ENCODE measurements at regions not wholly inside any gene's neighbourhood (a gene's known extent, or its start where the extent isn't known, plus 50 kb on each side); places are given as distances from the start of the nearest gene placed in this dataset.
"Not testable (repeated sequence)": the region's sequence is repeated elsewhere in the genome, so short reads cannot be mapped to it uniquely, and the experiment has no call there.

DNA sequence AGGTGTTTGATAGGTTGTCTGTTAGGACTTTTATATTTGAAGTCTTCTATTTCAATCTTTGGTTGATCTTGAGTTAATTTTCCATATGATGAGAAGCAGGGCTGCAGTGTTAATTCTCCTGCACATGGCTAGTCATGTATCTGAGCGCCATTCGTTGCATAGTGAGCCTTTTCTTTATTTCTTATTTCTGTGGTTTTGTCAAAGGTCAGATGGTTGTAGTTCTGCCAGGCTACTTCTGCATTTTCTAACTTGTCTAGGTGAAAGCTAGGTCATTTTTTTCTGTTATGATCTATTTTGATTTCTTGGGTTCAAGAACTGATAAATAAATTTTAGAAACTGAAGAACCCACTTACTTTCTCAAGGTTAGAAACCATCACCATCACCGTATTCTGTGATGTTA, 56.7 kb downstream of the CCDC74A start:
- Histone ChIP-seq H3K4me1 (ENCODE audit: control insufficient read depth, insufficient read depth, low read length) (peaks cover 8% of the 10 kb centered on the region), H3K4me3 (ENCODE audit: low read depth, low read length) (no peak overlapping the region)

DNA sequence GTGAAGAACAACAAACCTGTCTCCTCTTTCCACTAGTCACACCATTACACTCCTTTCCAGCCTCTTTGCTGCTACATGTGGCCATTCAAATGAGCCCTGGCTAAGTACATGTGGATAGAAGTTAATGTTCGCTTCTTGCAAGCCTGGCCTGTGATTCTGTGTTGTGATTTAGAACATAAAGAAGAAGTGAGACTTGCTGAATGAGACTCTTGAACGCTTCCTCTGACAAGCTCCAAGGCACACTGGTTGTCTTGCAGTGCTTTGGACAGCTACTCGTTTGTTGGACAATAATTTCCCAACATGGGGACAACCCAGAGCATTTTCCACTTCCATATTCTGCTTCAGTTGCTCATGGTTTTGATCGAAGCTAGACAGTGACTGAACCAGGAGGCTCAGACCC, 57.3 kb downstream of the CCDC74A start:
- Histone ChIP-seq H3K4me3 (ENCODE audit: low read depth, low read length) (no peak overlapping the region), H3K27me3 (ENCODE audit: control insufficient read depth, insufficient read depth, low read length) (no peaks in the 10 kb centered on the region), H3K9ac (ENCODE audit: low read depth, low read length) (no peak overlapping the region), H3K27ac (ENCODE audit: low read depth, low read length) (no peak overlapping the region), H3K4me1 (ENCODE audit: control insufficient read depth, insufficient read depth, low read length) (peaks cover 8% of the 10 kb centered on the region), H3K9me3 (ENCODE audit: control insufficient read depth, insufficient read depth, low read length) (no peaks in the 10 kb centered on the region), H3K36me3 (ENCODE audit: control insufficient read depth, insufficient read depth, low read length) (no peaks in the 10 kb centered on the region)

More for the DNA sequence above, 56.7 kb downstream of the CCDC74A start:
- no peaks in the 10 kb centered on the region for H3K9me3 ChIP-seq (ENCODE audit: control insufficient read depth, insufficient read depth, low read length)
- H3K27ac ChIP-seq (ENCODE audit: low read depth, low read length): no peak overlapping the region
- H3K27me3 ChIP-seq (ENCODE audit: control insufficient read depth, insufficient read depth, low read length): no peaks in the 10 kb centered on the region
- H3K9ac ChIP-seq (ENCODE audit: low read depth, low read length): no peak overlapping the region
- no peaks in the 10 kb centered on the region for H3K36me3 ChIP-seq (ENCODE audit: control insufficient read depth, insufficient read depth, low read length)

DNA sequence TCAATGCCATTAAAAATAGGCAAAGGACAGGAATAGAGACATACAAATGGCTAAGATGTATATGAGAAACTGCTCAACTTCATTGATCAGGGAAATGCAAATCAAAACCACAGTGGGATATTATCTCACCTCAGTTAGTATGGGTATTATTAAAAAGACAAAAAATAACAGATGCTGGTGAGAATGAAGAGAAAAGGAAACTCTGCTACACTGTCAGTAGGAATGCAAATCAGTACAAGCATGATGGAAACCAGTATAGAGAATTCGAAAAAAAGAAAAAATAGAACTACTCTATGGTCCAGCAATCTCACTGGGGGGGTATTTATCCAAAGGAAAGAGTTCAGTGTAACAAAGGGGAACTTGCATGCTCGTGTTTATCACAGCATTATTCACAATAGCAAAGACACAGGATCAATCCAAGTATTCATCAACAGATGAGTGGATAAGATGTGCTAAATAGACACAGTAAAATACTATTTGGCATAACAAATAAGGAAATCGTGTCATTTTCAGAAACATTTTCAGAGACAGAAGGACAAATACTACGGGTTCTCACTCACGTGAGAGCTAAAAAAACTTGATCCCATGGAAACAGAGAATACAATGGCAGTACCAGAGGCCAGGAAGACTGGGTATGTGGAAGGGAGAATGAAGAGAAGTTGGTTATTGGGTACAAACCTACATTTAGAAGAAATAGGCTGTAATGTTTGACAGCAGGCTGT, 60.6 kb downstream of the CCDC74A start:
- Histone ChIP-seq H3K9ac (ENCODE audit: low read depth, low read length) (no peak overlapping the region), H3K4me3 (ENCODE audit: low read depth, low read length) (no peak overlapping the region), H3K36me3 (ENCODE audit: control insufficient read depth, insufficient read depth, low read length) (no peaks in the 10 kb centered on the region), H3K9me3 (ENCODE audit: control insufficient read depth, insufficient read depth, low read length) (no peaks in the 10 kb centered on the region), H3K27ac (ENCODE audit: low read depth, low read length) (no peak overlapping the region), H3K27me3 (ENCODE audit: control insufficient read depth, insufficient read depth, low read length) (no peaks in the 10 kb centered on the region), H3K4me1 (ENCODE audit: control insufficient read depth, insufficient read depth, low read length) (no peaks in the 10 kb centered on the region)

DNA sequence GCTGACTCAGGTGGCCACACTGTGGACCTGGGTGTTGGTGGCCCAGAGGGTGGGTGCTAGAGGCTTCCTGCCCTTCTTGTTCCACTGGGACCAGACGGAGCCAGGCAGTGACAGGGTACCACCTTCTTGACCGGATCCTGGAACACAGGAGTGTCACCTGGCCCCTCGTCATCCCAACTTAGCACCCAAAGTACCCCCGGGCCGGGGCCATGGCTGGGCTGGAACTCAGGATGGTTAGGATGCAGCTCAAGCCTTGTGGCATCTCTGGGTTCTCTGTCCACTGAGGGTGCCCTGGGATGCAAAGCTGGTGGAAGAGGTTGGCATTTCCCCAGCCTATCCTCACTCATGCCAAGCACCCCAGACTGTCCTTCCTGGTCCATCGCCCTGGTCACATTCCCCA, 61.4 kb downstream of the CCDC74A start:
- not testable (repeated sequence) for H3K4me3 ChIP-seq (ENCODE audit: low read depth, low read length); H3K27me3 ChIP-seq (ENCODE audit: control insufficient read depth, insufficient read depth, low read length); H3K9ac ChIP-seq (ENCODE audit: low read depth, low read length); H3K9me3 ChIP-seq (ENCODE audit: control insufficient read depth, insufficient read depth, low read length); H3K4me1 ChIP-seq (ENCODE audit: control insufficient read depth, insufficient read depth, low read length); H3K36me3 ChIP-seq (ENCODE audit: control insufficient read depth, insufficient read depth, low read length); H3K27ac ChIP-seq (ENCODE audit: low read depth, low read length)

DNA sequence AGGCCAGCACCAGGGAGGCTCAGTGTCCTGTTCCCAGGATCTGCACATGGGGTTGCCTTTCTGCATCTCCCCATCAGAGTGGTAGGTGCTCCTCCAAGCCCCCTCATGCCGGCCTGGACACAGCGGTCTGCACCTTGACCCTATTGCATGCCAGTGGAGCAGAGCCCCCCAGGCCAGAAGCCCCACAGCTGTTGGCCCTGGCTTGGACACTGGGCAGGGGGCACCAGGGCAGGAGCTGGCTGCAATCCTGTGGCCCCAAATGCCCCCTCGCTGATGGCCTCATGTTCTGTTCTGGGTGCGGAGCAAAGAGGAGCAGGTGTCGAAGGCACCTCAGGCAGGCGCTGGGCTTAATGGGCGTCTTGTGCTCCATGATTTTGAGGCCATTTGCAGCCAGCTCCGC, 62.7 kb downstream of the CCDC74A start:
- no peaks in the 10 kb centered on the region for H3K36me3 ChIP-seq (ENCODE audit: control insufficient read depth, insufficient read depth, low read length)
- H3K9ac ChIP-seq (ENCODE audit: low read depth, low read length): no peak overlapping the region
- H3K4me3 ChIP-seq (ENCODE audit: low read depth, low read length): no peak overlapping the region
- no peaks in the 10 kb centered on the region for H3K27me3 ChIP-seq (ENCODE audit: control insufficient read depth, insufficient read depth, low read length)
- H3K4me1 ChIP-seq (ENCODE audit: control insufficient read depth, insufficient read depth, low read length): no peaks in the 10 kb centered on the region
- no peak overlapping the region for H3K27ac ChIP-seq (ENCODE audit: low read depth, low read length)
- no peaks in the 10 kb centered on the region for H3K9me3 ChIP-seq (ENCODE audit: control insufficient read depth, insufficient read depth, low read length)

DNA sequence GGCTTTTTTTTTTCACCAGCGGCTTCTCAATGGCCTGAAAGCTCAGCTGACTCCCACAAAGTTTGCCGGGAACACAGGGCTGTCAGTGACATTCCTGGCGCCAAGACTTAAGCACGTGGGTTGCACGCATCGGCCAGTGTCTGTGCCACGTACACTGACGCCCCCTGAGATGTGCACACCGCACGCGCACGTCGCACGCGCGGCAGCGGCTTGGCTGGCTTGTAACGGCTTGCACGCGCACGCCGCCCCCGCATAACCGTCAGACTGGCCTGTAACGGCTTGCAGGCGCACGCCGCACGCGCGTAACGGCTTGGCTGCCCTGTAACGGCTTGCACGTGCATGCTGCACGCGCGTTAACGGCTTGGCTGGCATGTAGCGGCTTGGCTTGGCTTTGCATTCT, 63.2 kb downstream of the CCDC74A start:
- Histone ChIP-seq H3K9me3 (ENCODE audit: control insufficient read depth, insufficient read depth, low read length) (no peaks in the 10 kb centered on the region), H3K9ac (ENCODE audit: low read depth, low read length) (no peak overlapping the region), H3K36me3 (ENCODE audit: control insufficient read depth, insufficient read depth, low read length) (no peaks in the 10 kb centered on the region), H3K27ac (ENCODE audit: low read depth, low read length) (no peak overlapping the region), H3K4me3 (ENCODE audit: low read depth, low read length) (no peak overlapping the region), H3K27me3 (ENCODE audit: control insufficient read depth, insufficient read depth, low read length) (no peaks in the 10 kb centered on the region), H3K4me1 (ENCODE audit: control insufficient read depth, insufficient read depth, low read length) (no peaks in the 10 kb centered on the region)

DNA sequence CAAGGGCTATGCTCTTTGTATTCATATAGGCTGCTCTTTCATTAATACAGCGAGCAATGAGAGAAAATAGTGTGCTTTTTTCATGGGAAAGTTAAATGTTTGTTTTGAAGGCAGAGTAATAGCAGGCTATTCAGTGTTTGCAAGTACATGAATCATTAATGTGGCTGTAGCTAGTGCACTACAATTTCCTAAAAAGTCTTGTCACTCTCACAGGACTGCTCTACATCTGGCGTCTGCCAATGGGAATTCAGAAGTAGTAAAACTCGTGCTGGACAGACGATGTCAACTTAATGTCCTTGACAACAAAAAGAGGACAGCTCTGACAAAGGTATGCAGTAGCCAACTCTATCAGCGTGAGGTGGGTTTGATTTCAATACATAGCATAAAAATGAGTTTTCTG, 68.9 kb downstream of the CCDC74A start:
- H3K27ac ChIP-seq (ENCODE audit: low read depth, low read length); H3K36me3 ChIP-seq (ENCODE audit: control insufficient read depth, insufficient read depth, low read length); H3K27me3 ChIP-seq (ENCODE audit: control insufficient read depth, insufficient read depth, low read length); H3K4me1 ChIP-seq (ENCODE audit: control insufficient read depth, insufficient read depth, low read length); H3K4me3 ChIP-seq (ENCODE audit: low read depth, low read length); H3K9ac ChIP-seq (ENCODE audit: low read depth, low read length); H3K9me3 ChIP-seq (ENCODE audit: control insufficient read depth, insufficient read depth, low read length): not testable (repeated sequence)

DNA sequence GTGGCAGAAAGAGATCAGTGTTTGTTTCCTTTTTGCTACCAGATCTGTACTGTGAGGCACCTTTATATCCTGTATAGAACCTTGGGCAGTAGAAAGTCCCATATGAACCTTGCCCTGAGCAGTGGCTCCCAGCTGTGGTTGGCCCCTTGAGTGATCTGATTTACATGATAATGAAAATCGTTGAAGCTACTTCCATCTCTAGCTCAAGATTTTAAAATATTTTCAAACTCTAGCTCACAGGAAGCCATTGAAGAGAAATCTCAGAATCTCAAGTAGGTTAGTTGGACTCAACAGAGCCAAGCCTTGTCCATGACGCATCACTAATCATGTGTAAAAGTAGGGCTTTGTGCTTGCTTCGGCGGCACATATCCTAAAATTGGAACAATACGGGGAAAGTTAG, 74.8 kb downstream of the CCDC74A start:
- H3K27me3 ChIP-seq (ENCODE audit: control insufficient read depth, insufficient read depth, low read length); H3K27ac ChIP-seq (ENCODE audit: low read depth, low read length); H3K9ac ChIP-seq (ENCODE audit: low read depth, low read length); H3K4me3 ChIP-seq (ENCODE audit: low read depth, low read length); H3K9me3 ChIP-seq (ENCODE audit: control insufficient read depth, insufficient read depth, low read length); H3K4me1 ChIP-seq (ENCODE audit: control insufficient read depth, insufficient read depth, low read length); H3K36me3 ChIP-seq (ENCODE audit: control insufficient read depth, insufficient read depth, low read length): not testable (repeated sequence)

DNA sequence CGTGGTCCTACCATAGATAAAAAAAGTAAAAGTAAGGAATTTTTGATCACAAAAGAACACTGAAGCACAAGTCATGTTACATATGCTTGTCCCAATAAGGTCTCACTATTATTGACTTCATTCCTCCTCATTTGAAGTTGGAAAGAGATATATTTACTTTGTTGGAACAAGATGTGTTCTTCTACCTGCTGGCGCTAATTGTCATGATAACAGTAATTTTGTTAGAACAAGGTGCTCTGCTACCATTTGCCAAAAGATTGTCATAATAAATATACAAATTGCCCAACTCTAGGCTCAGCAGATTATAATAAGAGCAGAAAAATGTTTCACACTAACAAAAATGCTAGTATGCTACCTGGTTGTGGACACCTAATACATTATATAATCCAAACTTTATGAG, 77.0 kb downstream of the CCDC74A start:
- H3K27me3 ChIP-seq (ENCODE audit: control insufficient read depth, insufficient read depth, low read length); H3K36me3 ChIP-seq (ENCODE audit: control insufficient read depth, insufficient read depth, low read length); H3K9me3 ChIP-seq (ENCODE audit: control insufficient read depth, insufficient read depth, low read length); H3K4me1 ChIP-seq (ENCODE audit: control insufficient read depth, insufficient read depth, low read length); H3K9ac ChIP-seq (ENCODE audit: low read depth, low read length); H3K27ac ChIP-seq (ENCODE audit: low read depth, low read length); H3K4me3 ChIP-seq (ENCODE audit: low read depth, low read length): not testable (repeated sequence)

DNA sequence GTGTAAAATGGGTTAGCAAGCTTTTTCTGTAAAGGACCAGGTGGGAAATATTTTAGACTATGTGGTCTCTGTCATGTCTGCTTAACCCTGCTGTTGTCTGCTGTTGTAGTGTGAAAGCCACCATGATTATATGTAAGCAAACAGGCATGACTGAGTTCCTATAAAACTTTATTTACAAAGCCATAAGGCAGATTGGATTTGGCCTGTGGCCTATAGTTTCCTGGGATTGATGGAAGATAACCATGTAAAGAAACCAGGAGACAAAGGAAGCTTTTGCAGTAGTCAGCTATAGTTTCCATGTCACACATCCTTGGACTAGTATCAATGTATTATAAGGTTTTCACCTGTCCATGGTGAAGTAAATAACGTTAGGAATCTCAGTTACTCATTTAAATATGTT, 78.7 kb downstream of the CCDC74A start:
- H3K4me3 ChIP-seq (ENCODE audit: low read depth, low read length); H3K4me1 ChIP-seq (ENCODE audit: control insufficient read depth, insufficient read depth, low read length); H3K9me3 ChIP-seq (ENCODE audit: control insufficient read depth, insufficient read depth, low read length); H3K27ac ChIP-seq (ENCODE audit: low read depth, low read length); H3K36me3 ChIP-seq (ENCODE audit: control insufficient read depth, insufficient read depth, low read length); H3K9ac ChIP-seq (ENCODE audit: low read depth, low read length); H3K27me3 ChIP-seq (ENCODE audit: control insufficient read depth, insufficient read depth, low read length): not testable (repeated sequence)

DNA sequence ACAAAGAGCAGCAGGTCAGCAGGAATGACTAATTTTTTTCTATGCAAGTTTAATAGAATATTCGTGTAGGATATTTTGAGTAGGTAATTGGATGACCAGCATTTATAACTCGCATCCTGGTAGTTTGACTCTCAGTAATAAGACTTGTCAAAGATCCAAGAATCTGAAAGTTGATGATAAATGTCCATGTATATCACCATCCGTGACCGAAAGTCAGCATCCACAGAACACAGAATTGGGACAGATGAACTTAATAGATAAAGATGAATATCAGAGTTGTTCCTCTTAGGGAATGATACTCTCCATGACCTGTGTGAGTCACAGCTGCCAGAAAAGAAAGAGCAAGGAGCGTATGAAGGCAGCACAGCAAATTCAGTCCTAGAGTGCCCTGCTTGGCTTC, 79.4 kb downstream of the CCDC74A start:
- not testable (repeated sequence) for H3K4me3 ChIP-seq (ENCODE audit: low read depth, low read length); H3K9me3 ChIP-seq (ENCODE audit: control insufficient read depth, insufficient read depth, low read length); H3K27me3 ChIP-seq (ENCODE audit: control insufficient read depth, insufficient read depth, low read length); H3K9ac ChIP-seq (ENCODE audit: low read depth, low read length); H3K36me3 ChIP-seq (ENCODE audit: control insufficient read depth, insufficient read depth, low read length); H3K4me1 ChIP-seq (ENCODE audit: control insufficient read depth, insufficient read depth, low read length); H3K27ac ChIP-seq (ENCODE audit: low read depth, low read length)

DNA sequence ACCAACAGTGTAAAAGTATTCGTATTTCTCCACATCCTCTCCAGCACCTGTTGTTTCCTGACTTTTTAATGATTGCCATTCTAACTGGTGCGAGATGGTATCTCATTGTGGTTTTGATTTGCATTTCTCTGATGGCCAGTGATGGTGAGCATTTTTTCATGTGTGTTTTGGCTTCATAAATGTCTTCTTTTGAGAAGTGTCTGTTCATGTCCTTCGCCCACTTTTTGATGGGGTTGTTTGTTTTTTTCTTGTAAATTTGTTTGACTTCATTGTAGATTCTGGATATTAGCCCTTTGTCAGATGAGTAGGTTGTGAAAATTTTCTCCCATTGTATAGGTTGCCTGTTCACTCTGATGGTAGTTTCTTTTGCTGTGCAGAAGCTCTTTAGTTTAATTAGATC, 86.9 kb downstream of the CCDC74A start:
- not testable (repeated sequence) for H3K27me3 ChIP-seq (ENCODE audit: control insufficient read depth, insufficient read depth, low read length); H3K4me3 ChIP-seq (ENCODE audit: low read depth, low read length); H3K36me3 ChIP-seq (ENCODE audit: control insufficient read depth, insufficient read depth, low read length); H3K4me1 ChIP-seq (ENCODE audit: control insufficient read depth, insufficient read depth, low read length); H3K9ac ChIP-seq (ENCODE audit: low read depth, low read length); H3K27ac ChIP-seq (ENCODE audit: low read depth, low read length); H3K9me3 ChIP-seq (ENCODE audit: control insufficient read depth, insufficient read depth, low read length)

Measured in HUES48 (cell line).